HK-2 (cell line): ENCODE measurements at regions not wholly inside any gene's neighbourhood (a gene's known extent, or its start where the extent isn't known, plus 50 kb on each side); places are given as distances from the start of the nearest gene placed in this dataset.

ENCODE experiments used
- DNase-seq: peaks from one replicate; pipeline ENCODE4 v3.0.0-alpha.2; 2018; ENCODE audit not compliant: unreplicated experiment

GRCh38 chr18:30533716-30534115, 508.8 kb downstream of the DSC3 start:
- DNase-seq: no peak

GRCh38 chr18:30527917-30528316, 514.6 kb downstream of the DSC3 start:
- DNase-seq: no peak

GRCh38 chr18:30527226-30527625, 515.3 kb downstream of the DSC3 start:
- DNase-seq: no peak

- no peak for DNase-seq
Measured at GRCh38 chr18:30522288-30522929, 520.1 kb downstream of the DSC3 start.

- no peak for DNase-seq
Measured at GRCh38 chr18:30514059-30514458, 528.5 kb downstream of the DSC3 start.

- DNase-seq: no peak
Measured at GRCh38 chr18:30512872-30513271, 529.7 kb downstream of the DSC3 start.

- no peak for DNase-seq
Measured at GRCh38 chr18:30510882-30511281, 531.7 kb downstream of the DSC3 start.

- DNase-seq: no peak
Measured at GRCh38 chr18:30501594-30501993, 540.9 kb downstream of the DSC3 start.

- DNase-seq: no peak
Measured at GRCh38 chr18:30500240-30500945, 542.1 kb downstream of the DSC3 start.

GRCh38 chr18:30499721-30500120, 542.8 kb downstream of the DSC3 start:
- no peak for DNase-seq

- DNase-seq: no peak
Measured at GRCh38 chr18:30492552-30493129, 549.9 kb downstream of the DSC3 start.

GRCh38 chr18:30491815-30492551, 550.6 kb downstream of the DSC3 start:
- no peak for DNase-seq

- DNase-seq: no peak
Measured at GRCh38 chr18:30489890-30490643, 552.5 kb downstream of the DSC3 start.

- DNase-seq: no peak
Measured at GRCh38 chr18:30487962-30488361, 554.6 kb downstream of the DSC3 start.

- DNase-seq: no peak
Measured at GRCh38 chr18:30486856-30487255, 555.7 kb downstream of the DSC3 start.

- DNase-seq: no peak
Measured at GRCh38 chr18:30485078-30485477, 557.5 kb downstream of the DSC3 start.

- DNase-seq: no peak
Measured at GRCh38 chr18:30481871-30482270, 560.7 kb downstream of the DSC3 start.

GRCh38 chr18:30469091-30469490, 573.5 kb downstream of the DSC3 start:
- DNase-seq: no peak

GRCh38 chr18:30465096-30465495, 577.4 kb downstream of the DSC3 start:
- DNase-seq: no peak

GRCh38 chr18:30457156-30457555, 585.4 kb downstream of the DSC3 start:
- no peak for DNase-seq

GRCh38 chr18:30455741-30456140, 586.8 kb downstream of the DSC3 start:
- DNase-seq: no peak

GRCh38 chr18:30454920-30455319, 587.6 kb downstream of the DSC3 start:
- no peak for DNase-seq
